OCI-LY3 (cell line): ENCODE measurements at regions not wholly inside any gene's neighbourhood (a gene's known extent, or its start where the extent isn't known, plus 50 kb on each side); places are given as distances from the start of the nearest gene placed in this dataset.

ENCODE experiments used
- EZH2phosphoT487 ChIP-seq: fragments of 200-600 bp; shearing (Covaris generic); IDR thresholded peaks from 2 replicates; pipeline ENCODE4 v1.6.1; 2018; ENCODE audit warnings: antibody characterized with exemption, mixed run types, low read depth
- TF ChIP-seq, protein P1 (sequence below): fragments of 200-600, 300-600 bp; sonication (generic); IDR thresholded peaks from 2 replicates; pipeline ENCODE4 v1.5.1; 2014; ENCODE audit warnings: antibody characterized with exemption, low read length, low read depth

DNA sequence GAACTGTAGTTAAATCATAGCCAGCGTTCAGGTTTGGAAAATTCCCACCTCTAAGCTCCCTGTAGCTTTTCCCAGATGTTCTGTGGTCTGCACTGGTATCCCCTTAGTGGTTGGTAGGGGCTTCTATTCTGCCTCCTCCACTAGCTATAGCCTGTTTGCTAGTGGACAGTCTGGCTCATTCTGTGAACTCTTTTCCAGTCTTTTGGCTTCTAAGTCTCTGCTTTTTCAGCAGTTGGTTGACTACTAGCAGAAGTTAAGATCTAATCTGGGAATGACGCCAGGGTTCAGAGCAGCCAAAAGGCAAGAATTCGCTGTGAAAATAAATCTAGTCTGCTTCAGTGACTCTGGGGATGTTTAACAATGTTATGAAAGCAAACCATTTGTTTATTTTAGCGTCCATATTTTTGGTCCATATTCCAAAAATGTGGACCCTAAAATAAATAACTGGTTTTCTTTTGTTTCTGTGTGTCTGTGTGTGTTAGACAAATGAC is 73.7 kb upstream of the WDR72 start:
- TF ChIP-seq, protein P1, sequence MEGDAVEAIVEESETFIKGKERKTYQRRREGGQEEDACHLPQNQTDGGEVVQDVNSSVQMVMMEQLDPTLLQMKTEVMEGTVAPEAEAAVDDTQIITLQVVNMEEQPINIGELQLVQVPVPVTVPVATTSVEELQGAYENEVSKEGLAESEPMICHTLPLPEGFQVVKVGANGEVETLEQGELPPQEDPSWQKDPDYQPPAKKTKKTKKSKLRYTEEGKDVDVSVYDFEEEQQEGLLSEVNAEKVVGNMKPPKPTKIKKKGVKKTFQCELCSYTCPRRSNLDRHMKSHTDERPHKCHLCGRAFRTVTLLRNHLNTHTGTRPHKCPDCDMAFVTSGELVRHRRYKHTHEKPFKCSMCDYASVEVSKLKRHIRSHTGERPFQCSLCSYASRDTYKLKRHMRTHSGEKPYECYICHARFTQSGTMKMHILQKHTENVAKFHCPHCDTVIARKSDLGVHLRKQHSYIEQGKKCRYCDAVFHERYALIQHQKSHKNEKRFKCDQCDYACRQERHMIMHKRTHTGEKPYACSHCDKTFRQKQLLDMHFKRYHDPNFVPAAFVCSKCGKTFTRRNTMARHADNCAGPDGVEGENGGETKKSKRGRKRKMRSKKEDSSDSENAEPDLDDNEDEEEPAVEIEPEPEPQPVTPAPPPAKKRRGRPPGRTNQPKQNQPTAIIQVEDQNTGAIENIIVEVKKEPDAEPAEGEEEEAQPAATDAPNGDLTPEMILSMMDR = no peak
- TF ChIP-seq EZH2phosphoT487 = no peak
